Bronchial epithelial cell (primary cell): ENCODE measurements at regions not wholly inside any gene's neighbourhood (a gene's known extent, or its start where the extent isn't known, plus 50 kb on each side); places are given as distances from the start of the nearest gene placed in this dataset.

Experiments used
- DNase-seq: peaks from one replicate; pipeline ENCODE4 v3.0.0-alpha.2; 2010; ENCODE audit warnings: low read depth
- FAIRE-seq: peaks from 2 replicates; lab custom pipeline; 2011; peaks lifted over from hg19 to GRCh38; lab: Jason Lieb, UNC
- H3K27me3 ChIP-seq: 2 replicates; pipeline ENCODE4 v1.5.1; 2011; ENCODE audit warnings: low read length; ENCODE audit not compliant: control insufficient read depth, insufficient read depth
- H3K36me3 ChIP-seq: 2 replicates; pipeline ENCODE4 v1.5.1; 2011; ENCODE audit warnings: low read length; ENCODE audit not compliant: control insufficient read depth, insufficient read depth
- H3K4me3 ChIP-seq: 2 replicates; pipeline ENCODE4 v1.5.1; 2011; ENCODE audit warnings: mild to moderate bottlenecking, low read depth, low read length, control low read depth
- CTCF ChIP-seq: IDR thresholded peaks from 2 replicates; pipeline ENCODE4 v1.5.1; 2011; ENCODE audit warnings: mild to moderate bottlenecking, moderate library complexity, low read length, control low read depth, inconsistent platforms; ENCODE audit not compliant: insufficient read depth, severe bottlenecking

- no peak for TF ChIP-seq CTCF
- no peak overlapping the region for H3K4me3 ChIP-seq
- DNase-seq (no peak), FAIRE-seq (no peak)
- H3K36me3 ChIP-seq, result no peaks in the 10 kb centered on the region
- no peaks in the 10 kb centered on the region for H3K27me3 ChIP-seq
Observed at GRCh38 chr2:78353168-78353567, 672.3 kb upstream of the REG3G start.

- no peak for DNase-seq
- Histone ChIP-seq H3K4me3 (no peak overlapping the region), H3K36me3 (no peaks in the 10 kb centered on the region), H3K27me3 (no peaks in the 10 kb centered on the region)
- no peak for TF ChIP-seq CTCF
- no peak for FAIRE-seq
Observed at GRCh38 chr2:78355967-78356366, 669.5 kb upstream of the REG3G start.

- no peak for TF ChIP-seq CTCF
- Histone ChIP-seq H3K4me3 (no peak overlapping the region), H3K36me3 (no peaks in the 10 kb centered on the region), H3K27me3 (no peaks in the 10 kb centered on the region)
- no peak for DNase-seq
- no peak for FAIRE-seq
Observed at GRCh38 chr2:78383576-78383975, 641.9 kb upstream of the REG3G start.

- no peak for FAIRE-seq
- H3K36me3 ChIP-seq, result no peaks in the 10 kb centered on the region
- TF ChIP-seq CTCF, result no peak
- DNase-seq, result no peak
- no peak overlapping the region for H3K4me3 ChIP-seq
- no peaks in the 10 kb centered on the region for H3K27me3 ChIP-seq
Observed at GRCh38 chr2:78397198-78397597, 628.3 kb upstream of the REG3G start.

- no peaks in the 10 kb centered on the region for H3K36me3 ChIP-seq
- no peak for FAIRE-seq
Observed at GRCh38 chr2:78407960-78408794, 617.3 kb upstream of the REG3G start.

More at GRCh38 chr2:78407960-78408794, 617.3 kb upstream of the REG3G start:
- no peak for DNase-seq
- Histone ChIP-seq H3K4me3 (no peak overlapping the region), H3K27me3 (no peaks in the 10 kb centered on the region)
- no peak for TF ChIP-seq CTCF
